HG03432 (cell line): ENCODE measurements at regions not wholly inside any gene's neighbourhood (a gene's known extent, or its start where the extent isn't known, plus 50 kb on each side); places are given as distances from the start of the nearest gene placed in this dataset.
A peak's percentile ranks its signal among the peaks of the same experiment; 100 is the strongest.

ENCODE experiments used
- ATAC-seq: cut with Tn5 transposase; IDR thresholded peaks from one replicate; pipeline ENCODE4 v1.9.1; 2021; ENCODE audit warnings: mild to moderate bottlenecking, moderate library complexity; ENCODE audit not compliant: unreplicated experiment

- ATAC-seq: no peak
These were observed 200.6 kb upstream of the MEX3C start for GRCh38 chr18:51398104-51398503.

GRCh38 chr18:51399491-51400122 lies 202.1 kb upstream of the MEX3C start:
- ATAC-seq: no peak

- ATAC-seq: no peak
These were observed 203.2 kb upstream of the MEX3C start for GRCh38 chr18:51400721-51401120.

- ATAC-seq: no peak
These were observed 204.4 kb upstream of the MEX3C start for GRCh38 chr18:51401912-51402311.

GRCh38 chr18:51404620-51405019 lies 207.1 kb upstream of the MEX3C start:
- no peak for ATAC-seq

- no peak for ATAC-seq
These were observed 208.4 kb upstream of the MEX3C start for GRCh38 chr18:51405683-51406477.

GRCh38 chr18:51417643-51418483 lies 220.4 kb upstream of the MEX3C start:
- ATAC-seq: no peak

- ATAC-seq: peak; percentile 73
These were observed 228.0 kb upstream of the MEX3C start for GRCh38 chr18:51425475-51425874.

GRCh38 chr18:51425889-51426288 lies 228.4 kb upstream of the MEX3C start:
- ATAC-seq: peak; percentile 68

- no peak for ATAC-seq
These were observed 229.5 kb upstream of the MEX3C start for GRCh38 chr18:51426996-51427395.

GRCh38 chr18:51429644-51430043 lies 232.2 kb upstream of the MEX3C start:
- no peak for ATAC-seq

- ATAC-seq: no peak
These were observed 233.1 kb upstream of the MEX3C start for GRCh38 chr18:51430538-51430937.

GRCh38 chr18:51433296-51433695 lies 235.8 kb upstream of the MEX3C start:
- no peak for ATAC-seq

GRCh38 chr18:51433881-51434280 lies 236.4 kb upstream of the MEX3C start:
- ATAC-seq: no peak

GRCh38 chr18:51437280-51438271 lies 240.1 kb upstream of the MEX3C start:
- ATAC-seq: no peak

GRCh38 chr18:51438797-51439350 lies 241.4 kb upstream of the MEX3C start:
- ATAC-seq: no peak

GRCh38 chr18:51442012-51442411 lies 244.5 kb upstream of the MEX3C start:
- ATAC-seq: no peak

- no peak for ATAC-seq
These were observed 249.2 kb upstream of the MEX3C start for GRCh38 chr18:51446571-51447210.
